Frontal cortex (tissue), 3 donors: ENCODE measurements at regions not wholly inside any gene's neighbourhood (a gene's known extent, or its start where the extent isn't known, plus 50 kb on each side); places are given as distances from the start of the nearest gene placed in this dataset.

Experiments
- DNase-seq, 2 donors: peaks; one replicate each; pipeline ENCODE4 v3.0.0; 2012; ENCODE audit warnings: low spot score in 2 of 2
- FAIRE-seq: peaks from 2 replicates; lab custom pipeline; 2012; peaks lifted over from hg19 to GRCh38; lab: Jason Lieb, UNC
- donor health status: control.
- donor health status: control.
- donor health status: control.

GRCh38 chr2:221103930-221104329 is 468.2 kb downstream of the EPHA4 start:
- DNase-seq (peak in 1 of 2 donors; percentile 15), FAIRE-seq (no peak)

GRCh38 chr2:221104361-221104811 is 467.7 kb downstream of the EPHA4 start:
- FAIRE-seq (no peak), DNase-seq (peak; percentile 6 to 38)

DNA sequence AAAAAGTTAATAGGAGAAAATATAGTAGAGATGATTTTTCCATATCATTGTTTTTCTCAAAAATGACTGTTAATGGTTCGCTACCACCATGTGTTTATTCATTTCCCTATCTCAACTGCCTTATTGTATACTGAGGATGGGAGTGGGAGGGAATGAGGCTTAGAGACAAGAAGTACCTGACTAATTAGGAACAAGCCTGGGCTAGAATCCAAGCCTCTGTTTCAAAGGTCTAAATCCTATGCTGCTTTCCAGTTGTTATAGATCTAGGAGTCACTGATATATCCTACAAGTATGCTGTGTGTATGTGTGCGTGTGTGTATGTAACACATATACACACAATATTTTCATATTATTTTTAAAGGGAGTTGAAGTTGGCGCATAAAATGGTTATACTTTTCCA is 465.9 kb downstream of the EPHA4 start:
- no peak for FAIRE-seq
- DNase-seq: no peak

- no peak for DNase-seq
- FAIRE-seq: no peak
Measured at GRCh38 chr2:221107424-221107823, 464.7 kb downstream of the EPHA4 start.

- DNase-seq (no peak), FAIRE-seq (no peak)
Measured at GRCh38 chr2:221109552-221109951, 462.6 kb downstream of the EPHA4 start.

GRCh38 chr2:221111739-221112138 is 460.4 kb downstream of the EPHA4 start:
- DNase-seq (no peak), FAIRE-seq (no peak)

DNA sequence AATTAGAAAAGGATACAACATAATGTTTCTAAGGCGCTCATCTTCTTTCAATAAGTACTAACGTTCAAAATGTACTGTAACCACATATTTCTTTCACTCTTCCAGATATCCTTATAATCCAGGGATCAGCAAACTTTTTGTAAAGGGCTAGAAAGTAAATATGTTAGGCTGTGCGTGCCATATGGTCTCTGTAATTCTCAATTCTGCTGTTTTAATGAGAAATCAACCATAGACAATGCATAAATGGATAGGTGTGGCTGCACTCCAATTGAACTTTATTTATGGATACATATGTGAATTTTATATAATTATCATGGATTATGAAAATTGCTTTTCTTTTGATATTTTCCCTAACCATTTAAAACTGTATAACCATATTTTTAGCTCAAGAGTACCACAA is 459.4 kb downstream of the EPHA4 start:
- DNase-seq (no peak), FAIRE-seq (no peak)

DNA sequence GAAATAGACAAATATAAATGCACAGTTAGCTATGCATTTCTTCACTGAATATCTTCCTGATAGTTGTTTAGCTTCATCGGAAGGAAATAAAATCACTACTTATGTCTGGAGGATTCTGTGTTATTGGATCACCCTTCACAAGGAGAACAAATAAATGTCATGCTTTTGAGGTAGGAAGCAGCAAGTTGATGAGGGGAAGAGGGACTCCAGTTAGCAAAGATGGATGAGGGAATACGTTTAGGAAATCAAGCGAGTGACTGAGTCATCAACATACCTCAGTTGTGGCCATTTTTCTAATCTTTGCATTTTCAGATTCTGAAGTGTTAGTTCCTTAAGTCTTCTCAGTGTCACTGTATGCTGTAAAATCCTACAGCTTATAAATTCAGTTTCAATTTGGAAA is 456.2 kb downstream of the EPHA4 start:
- FAIRE-seq: no peak
- no peak for DNase-seq

- no peak for DNase-seq
- no peak for FAIRE-seq
Measured at GRCh38 chr2:221120643-221121042, 451.5 kb downstream of the EPHA4 start.

- FAIRE-seq (no peak), DNase-seq (no peak)
Measured at GRCh38 chr2:221123396-221123795, 448.7 kb downstream of the EPHA4 start.

- no peak for DNase-seq
- FAIRE-seq: no peak
Measured at GRCh38 chr2:221124532-221125240, 447.4 kb downstream of the EPHA4 start.

GRCh38 chr2:221125691-221126090 is 446.4 kb downstream of the EPHA4 start:
- no peak for DNase-seq
- FAIRE-seq: no peak

- no peak for DNase-seq
- FAIRE-seq: no peak
Measured at GRCh38 chr2:221129657-221130056, 442.4 kb downstream of the EPHA4 start.

DNA sequence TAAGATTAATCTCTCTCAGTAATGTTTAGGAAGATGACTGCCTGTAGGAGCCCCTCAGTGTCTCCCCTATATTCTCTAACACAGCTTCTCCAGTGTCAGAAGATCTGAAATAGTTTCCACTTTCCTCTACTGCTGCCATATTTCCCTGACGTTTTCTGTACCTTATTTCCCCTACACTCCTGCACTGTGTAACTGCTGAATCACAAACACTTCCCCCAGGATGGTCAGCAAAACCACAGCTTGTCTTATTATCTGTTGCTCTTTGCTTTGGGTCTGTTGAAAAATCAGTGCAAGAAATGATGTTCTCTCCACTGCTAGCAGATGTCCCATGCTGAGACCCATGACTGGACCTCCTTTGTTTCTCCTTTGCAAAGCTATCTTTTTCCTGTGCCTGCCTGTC is 441.7 kb downstream of the EPHA4 start:
- FAIRE-seq: no peak
- DNase-seq: no peak

DNA sequence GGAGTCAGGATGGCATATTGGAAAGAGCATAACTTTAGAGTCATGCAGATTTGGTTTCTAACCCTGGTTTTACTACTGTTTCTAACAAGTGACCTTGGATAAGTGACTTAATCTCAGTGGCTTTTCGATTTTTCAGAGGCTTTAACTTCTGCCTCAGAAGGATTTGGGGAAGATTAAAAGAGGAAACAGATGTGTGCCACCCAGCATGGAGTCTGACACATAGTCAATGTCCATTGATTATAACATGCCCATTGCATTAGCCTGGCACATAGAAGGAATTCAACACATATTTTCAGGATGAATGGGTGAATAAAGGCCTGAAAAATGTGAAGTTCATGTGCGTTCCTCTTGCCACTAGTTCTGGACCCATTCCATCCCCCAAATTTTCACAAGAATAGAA is 438.2 kb downstream of the EPHA4 start:
- DNase-seq (no peak), FAIRE-seq (no peak)

DNA sequence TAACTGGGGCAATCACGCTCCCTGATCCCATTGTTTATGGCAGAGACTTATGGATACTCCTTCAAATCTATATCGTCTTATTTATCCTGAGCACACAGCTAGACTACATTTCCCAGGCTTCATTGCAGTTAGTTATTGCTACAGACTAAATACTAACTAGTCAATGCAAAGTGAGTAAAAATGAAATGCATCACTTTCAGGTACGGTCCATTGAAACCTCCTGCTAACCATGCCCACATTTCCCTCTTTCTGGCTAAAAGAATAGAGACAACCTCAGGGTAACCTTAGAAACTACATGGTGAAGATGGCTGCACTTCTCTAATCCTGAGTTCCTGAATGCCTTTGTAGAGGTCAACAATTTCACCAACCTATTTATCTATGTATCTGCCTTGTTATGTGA is 437.4 kb downstream of the EPHA4 start:
- DNase-seq: no peak
- FAIRE-seq: no peak

GRCh38 chr2:221135699-221136098 is 436.4 kb downstream of the EPHA4 start:
- no peak for DNase-seq
- FAIRE-seq: no peak

GRCh38 chr2:221137385-221137784 is 434.7 kb downstream of the EPHA4 start:
- no peak for FAIRE-seq

DNA sequence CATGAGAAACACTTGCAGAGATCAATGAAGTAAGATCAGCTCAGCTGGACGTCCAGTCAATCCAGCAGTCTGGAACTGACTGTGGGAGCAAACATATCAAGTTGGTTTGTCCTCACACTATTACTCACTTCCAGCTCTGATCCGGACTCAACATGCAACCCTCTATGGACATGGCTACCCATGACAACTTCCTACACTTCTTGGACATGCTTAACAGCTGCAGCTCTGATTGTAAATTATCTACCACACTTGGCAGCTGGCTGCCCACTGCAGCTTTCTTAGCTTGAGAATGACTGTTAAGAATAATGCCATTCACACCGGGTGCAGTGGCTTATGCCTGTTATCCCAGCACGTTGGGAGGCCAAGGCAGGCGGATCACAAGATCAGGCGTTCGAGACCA is 429.8 kb downstream of the EPHA4 start:
- FAIRE-seq (no peak), DNase-seq (no peak)

More at GRCh38 chr2:221137385-221137784, 434.7 kb downstream of the EPHA4 start:
- no peak for DNase-seq

DNA sequence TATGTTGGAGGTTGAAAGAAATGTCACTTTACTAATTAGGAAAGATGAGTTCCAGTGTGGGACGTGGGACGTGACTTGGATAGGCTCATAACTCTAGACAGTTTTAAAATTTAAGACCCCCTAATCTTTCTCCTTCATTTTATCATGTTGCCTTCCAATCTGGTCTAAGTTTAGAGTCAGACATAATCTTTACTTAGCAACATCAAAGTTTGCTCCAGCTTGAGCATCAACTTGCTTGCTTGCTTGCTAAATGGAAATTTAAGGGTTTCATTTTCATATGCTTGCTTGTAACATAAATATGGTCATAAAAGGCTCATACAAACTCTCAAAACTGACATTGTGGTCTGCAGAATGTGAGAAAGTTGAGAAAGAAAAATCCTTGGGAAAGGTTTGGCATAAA is 428.9 kb downstream of the EPHA4 start:
- FAIRE-seq (no peak), DNase-seq (no peak)

- no peak for FAIRE-seq
- DNase-seq: no peak
Measured at GRCh38 chr2:221144909-221145308, 427.2 kb downstream of the EPHA4 start.

GRCh38 chr2:221145396-221145795 is 426.7 kb downstream of the EPHA4 start:
- no peak for FAIRE-seq
- no peak for DNase-seq
